ENCODE measurements at regions not wholly inside any gene's neighbourhood (a gene's known extent, or its start where the extent isn't known, plus 50 kb on each side); places are given as distances from the start of the nearest gene placed in this dataset.

- Histone ChIP-seq H4K20me1 (ENCODE audit: insufficient read depth, low read length) (no peaks in the 10 kb centered on the region), H3K27me3 (replicated peaks; ENCODE audit: insufficient read depth, low read length) (no peaks in the 10 kb centered on the region), H2AFZ (ENCODE audit: low read length) (no peak overlapping the region), H3K4me1 (ENCODE audit: low read length) (no peaks in the 10 kb centered on the region), H3K9me3 (replicated peaks; ENCODE audit: insufficient read depth, low read length) (no peaks in the 10 kb centered on the region), H3K9me2 (replicated peaks; ENCODE audit: insufficient read depth, low read length) (no peaks in the 10 kb centered on the region), H3K4me3 (ENCODE audit: low read length) (no peak overlapping the region), H3K27ac (ENCODE audit: low read length) (no peak overlapping the region), H3K4me2 (ENCODE audit: low read depth, low read length) (no peak overlapping the region), H3K9ac (ENCODE audit: low read length) (no peak overlapping the region), H3K36me3 (replicated peaks; ENCODE audit: insufficient read depth, low read length) (no peaks in the 10 kb centered on the region), H3K79me2 (ENCODE audit: low read length) (no peaks in the 10 kb centered on the region), H3F3A (ENCODE audit: insufficient read depth, low read length) (no peaks in the 10 kb centered on the region)
- DNase-seq: no peak
- TF ChIP-seq EZH2phosphoT487 (IDR thresholded peaks at IDR 0.05; ENCODE audit: low read length) (no peak), EZH2 (optimal IDR thresholded peaks at IDR 0.05; ENCODE audit: low read depth, low read length) (no peak), CTCF (IDR thresholded peaks at IDR 0.05; ENCODE audit: low read length) (no peak)
Measured at GRCh38 chr3:55157731-55158130, 229.9 kb upstream of the LRTM1 start.

GRCh38 chr3:55156851-55157650, 229.2 kb upstream of the LRTM1 start:
- TF ChIP-seq EZH2 (optimal IDR thresholded peaks at IDR 0.05; ENCODE audit: low read depth, low read length) (no peak), EZH2phosphoT487 (IDR thresholded peaks at IDR 0.05; ENCODE audit: low read length) (no peak), CTCF (IDR thresholded peaks at IDR 0.05; ENCODE audit: low read length) (no peak)
- H3K4me1 ChIP-seq (ENCODE audit: low read length): no peaks in the 10 kb centered on the region
- no peaks in the 10 kb centered on the region for H3F3A ChIP-seq (ENCODE audit: insufficient read depth, low read length)
- no peak for DNase-seq
- H3K9me2 ChIP-seq (replicated peaks; ENCODE audit: insufficient read depth, low read length): no peaks in the 10 kb centered on the region
- no peaks in the 10 kb centered on the region for H3K79me2 ChIP-seq (ENCODE audit: low read length)
- H3K4me3 ChIP-seq (ENCODE audit: low read length): no peak overlapping the region
- H3K9me3 ChIP-seq (replicated peaks; ENCODE audit: insufficient read depth, low read length): no peaks in the 10 kb centered on the region
- no peak overlapping the region for H3K9ac ChIP-seq (ENCODE audit: low read length)
- H3K4me2 ChIP-seq (ENCODE audit: low read depth, low read length): no peak overlapping the region
- H4K20me1 ChIP-seq (ENCODE audit: insufficient read depth, low read length): no peaks in the 10 kb centered on the region
- no peak overlapping the region for H2AFZ ChIP-seq (ENCODE audit: low read length)
- H3K36me3 ChIP-seq (replicated peaks; ENCODE audit: insufficient read depth, low read length): no peaks in the 10 kb centered on the region
- no peaks in the 10 kb centered on the region for H3K27me3 ChIP-seq (replicated peaks; ENCODE audit: insufficient read depth, low read length)
- H3K27ac ChIP-seq (ENCODE audit: low read length): no peak overlapping the region

GRCh38 chr3:55147856-55148720, 220.2 kb upstream of the LRTM1 start:
- H3K9me3 ChIP-seq (replicated peaks; ENCODE audit: insufficient read depth, low read length): no peaks in the 10 kb centered on the region
- no peak overlapping the region for H3K4me3 ChIP-seq (ENCODE audit: low read length)
- H3K27ac ChIP-seq (ENCODE audit: low read length): no peak overlapping the region
- no peak overlapping the region for H3K4me2 ChIP-seq (ENCODE audit: low read depth, low read length)
- no peaks in the 10 kb centered on the region for H4K20me1 ChIP-seq (ENCODE audit: insufficient read depth, low read length)
- H3F3A ChIP-seq (ENCODE audit: insufficient read depth, low read length): no peaks in the 10 kb centered on the region
- no peaks in the 10 kb centered on the region for H3K4me1 ChIP-seq (ENCODE audit: low read length)
- no peaks in the 10 kb centered on the region for H3K27me3 ChIP-seq (replicated peaks; ENCODE audit: insufficient read depth, low read length)
- H3K9me2 ChIP-seq (replicated peaks; ENCODE audit: insufficient read depth, low read length): no peaks in the 10 kb centered on the region
- H2AFZ ChIP-seq (ENCODE audit: low read length): no peak overlapping the region
- TF ChIP-seq EZH2phosphoT487 (IDR thresholded peaks at IDR 0.05; ENCODE audit: low read length): no peak
- H3K36me3 ChIP-seq (replicated peaks; ENCODE audit: insufficient read depth, low read length): no peaks in the 10 kb centered on the region
- no peaks in the 10 kb centered on the region for H3K79me2 ChIP-seq (ENCODE audit: low read length)
- H3K9ac ChIP-seq (ENCODE audit: low read length): no peak overlapping the region
- DNase-seq: no peak
